K562 (cell line): ENCODE measurements at regions not wholly inside any gene's neighbourhood (a gene's known extent, or its start where the extent isn't known, plus 50 kb on each side); places are given as distances from the start of the nearest gene placed in this dataset.

Experiments used
- ATAC-seq: fragments of 200-7000 bp; cut with Tn5 transposase; 3 replicates; pipeline ENCODE4 v1.9.1; 2020; ENCODE audit warnings: moderate library complexity
- BruUV-seq: library from RNA; stranded (reverse); fragments of 400-500 nt; replicated peaks from 2 replicates; lab custom pipeline; 2021; lab: Mats Ljungman, UMichigan
- CTCF ChIA-PET: fragments of 300-600 bp; formaldehyde crosslinking; extraction: SDS; loops from one replicate; lab custom pipeline; 2021; ENCODE audit warnings: low intra/inter-chr PET ratio; lab: Yijun Ruan, JAX
- POLR2A ChIA-PET: fragments of 300-600, 350-650 bp; sonication (Branson Sonifier 250); formaldehyde crosslinking; extraction: SDS; loops from one replicate; lab custom pipeline; 2021; ENCODE audit warnings: antibody characterized with exemption, inconsistent platforms; lab: Yijun Ruan, JAX
- DNase-seq, 4 experiments: peaks; one replicate each; pipeline versions ENCODE4 v3.0.0 to v3.0.0-alpha.2; 2011 to 2018; ENCODE audit warnings: low spot score in 3 of 4, mixed read lengths in 3 of 4; ENCODE audit errors: extremely low read depth in 1 of 4
- FAIRE-seq: peaks from 2 replicates; lab custom pipeline; 2011; peaks lifted over from hg19 to GRCh38; lab: Jason Lieb, UNC
- H2AFZ ChIP-seq: 2 replicates; pipeline ENCODE4 v1.6.0; 2011; ENCODE audit warnings: low read depth, low read length, control low read depth, inconsistent platforms
- H3K27ac ChIP-seq: fragments of 200-600 bp; 3 replicates; pipeline ENCODE4 v1.8.0; 2011; ENCODE audit warnings: low read depth, mild to moderate bottlenecking, control low read depth, inconsistent platforms, low read length, moderate library complexity, mixed read lengths; ENCODE audit errors: extremely low read depth
- H3K27me3 ChIP-seq, 2 experiments: fragments of 300-600 bp in 1 of 2; 2 replicates in 1 of 2; 3 replicates in 1 of 2; pipeline versions ENCODE4 v1.6.0 to v1.8.0; 2011; ENCODE audit warnings: inconsistent platforms in 2 of 2, low read length in 2 of 2, mild to moderate bottlenecking in 1 of 2, mixed read lengths in 1 of 2, moderate library complexity in 1 of 2; ENCODE audit not compliant: control insufficient read depth in 2 of 2, insufficient read depth in 2 of 2
- H3K36me3 ChIP-seq: fragments of 300-600 bp; 3 replicates; pipeline ENCODE4 v1.8.0; 2011; ENCODE audit warnings: mild to moderate bottlenecking, low read length, inconsistent platforms; ENCODE audit not compliant: control insufficient read depth, insufficient read depth
- H3K4me1 ChIP-seq, 2 experiments: fragments of 200-600 bp in 1 of 2; replicated peaks in 1 of 2; 2 replicates in 1 of 2; 3 replicates in 1 of 2; pipeline versions ENCODE4 v1.5.1 to v1.8.0; 2011; ENCODE audit warnings: inconsistent platforms in 2 of 2, low read length in 2 of 2, mild to moderate bottlenecking in 1 of 2, mixed read lengths in 1 of 2, moderate library complexity in 1 of 2; ENCODE audit not compliant: control insufficient read depth in 2 of 2, insufficient read depth in 2 of 2
- H3K4me2 ChIP-seq: 2 replicates; pipeline ENCODE4 v1.6.1; 2011; ENCODE audit warnings: low read length, control low read depth, inconsistent platforms, mixed read lengths; ENCODE audit not compliant: insufficient read depth
- H3K4me3 ChIP-seq: fragments of 200-600 bp; sonication (generic), shearing (Covaris generic); 2 replicates; pipeline ENCODE4 v1.5.1; 2016; ENCODE audit warnings: control low read depth, inconsistent platforms
- H3K79me2 ChIP-seq: fragments of 200-600 bp; 3 replicates; pipeline ENCODE4 v1.8.0; 2011; ENCODE audit warnings: low read length, inconsistent platforms; ENCODE audit not compliant: control insufficient read depth, insufficient read depth
- H3K9ac ChIP-seq, 2 experiments: 2 replicates each; pipeline versions ENCODE4 v1.6.0 to v1.6.1; 2011; ENCODE audit warnings: low read depth in 2 of 2, low read length in 2 of 2, control low read depth in 1 of 2, inconsistent platforms in 1 of 2, mild to moderate bottlenecking in 1 of 2, mixed read lengths in 1 of 2; ENCODE audit not compliant: insufficient read depth in 1 of 2
- H3K9me1 ChIP-seq: one replicate; pipeline ENCODE4 v1.6.0; 2011; ENCODE audit warnings: inconsistent platforms, mild to moderate bottlenecking, low read length, moderate library complexity; ENCODE audit not compliant: control insufficient read depth, insufficient read depth
- H3K9me3 ChIP-seq: replicated peaks from 2 replicates; pipeline ENCODE4 v1.5.1; 2011; ENCODE audit warnings: low read depth, low read length, inconsistent platforms; ENCODE audit not compliant: control insufficient read depth, insufficient read depth
- H4K20me1 ChIP-seq: replicated peaks from 2 replicates; pipeline ENCODE4 v1.6.1; 2011; ENCODE audit warnings: low read length, inconsistent platforms, mixed read lengths; ENCODE audit not compliant: control insufficient read depth, insufficient read depth
- CBFA2T2 ChIP-seq: fragments of 450-650 bp; conservative IDR thresholded peaks from 2 replicates; pipeline ENCODE4 v1.6.1; 2017; ENCODE audit warnings: mild to moderate bottlenecking
- DDX20 ChIP-seq: fragments of 450-650 bp; IDR thresholded peaks from 2 replicates; pipeline ENCODE4 v1.6.1; 2016; ENCODE audit warnings: missing genetic modification characterization, low read depth, mild to moderate bottlenecking, missing compliant biosample characterization, moderate library complexity
- ETV6 ChIP-seq, 3 experiments: fragments of 150-350 bp in 1 of 3; sonication (generic) in 1 of 3; formaldehyde crosslinking in 1 of 3; IDR thresholded peaks; 2 replicates each; pipeline versions ENCODE4 v1.6.1 to v1.8.0; 2014 to 2022; ENCODE audit warnings: borderline replicate concordance in 2 of 3, low read depth in 2 of 3, antibody characterized with exemption in 1 of 3, low read length in 1 of 3, mild to moderate bottlenecking in 1 of 3, missing genetic modification reagents in 1 of 3
- FUS ChIP-seq: fragments of 200-400 bp; formaldehyde crosslinking; optimal IDR thresholded peaks from 2 replicates; pipeline ENCODE3; 2017; ENCODE audit warnings: low read depth, low read length
- HNRNPH1 ChIP-seq: fragments of 200-400 bp; formaldehyde crosslinking; optimal IDR thresholded peaks from 2 replicates; pipeline ENCODE3; 2017; ENCODE audit warnings: low read depth, mild to moderate bottlenecking, low read length, moderate library complexity
- JUNB ChIP-seq: fragments of 450-650 bp; formaldehyde crosslinking; conservative IDR thresholded peaks from 2 replicates; pipeline ENCODE4 v1.4.0; 2020; ENCODE audit warnings: mild to moderate bottlenecking
- KDM1A ChIP-seq, 2 experiments: fragments of 450-650 bp; IDR thresholded peaks; 2 replicates each; pipeline ENCODE4 v1.6.1; 2016; ENCODE audit warnings: mild to moderate bottlenecking in 2 of 2
- LEF1 ChIP-seq: fragments of 450-650 bp; IDR thresholded peaks from 2 replicates; pipeline ENCODE4 v1.6.1; 2016; ENCODE audit warnings: mild to moderate bottlenecking
- NBN ChIP-seq: fragments of 450-650 bp; IDR thresholded peaks from 2 replicates; pipeline ENCODE4 v1.6.1; 2016; ENCODE audit warnings: low read depth, mild to moderate bottlenecking
- NKRF ChIP-seq: fragments of 450-650 bp; IDR thresholded peaks from 2 replicates; pipeline ENCODE4 v1.6.1; 2016; ENCODE audit warnings: borderline replicate concordance
- PCBP1 ChIP-seq: fragments of 200-400 bp; formaldehyde crosslinking; IDR thresholded peaks from 2 replicates; pipeline ENCODE4 v1.6.1; 2018; ENCODE audit warnings: mild to moderate bottlenecking, low read depth, low read length; ENCODE audit not compliant: poor library complexity, severe bottlenecking
- RHOXF2B ChIP-seq: fragments of 250-450 bp; sonication (Bioruptor Pico); conservative IDR thresholded peaks from 2 replicates; pipeline ENCODE4 v1.5.1; 2021
- TFAM ChIP-seq: fragments of 250-450 bp; sonication (Bioruptor Pico); conservative IDR thresholded peaks from 2 replicates; pipeline ENCODE4 v1.5.0; 2021; ENCODE audit warnings: mild to moderate bottlenecking, moderate library complexity
- TFAP4 ChIP-seq: sonication (generic); formaldehyde crosslinking; IDR thresholded peaks from 2 replicates; pipeline ENCODE4 v1.8.0; 2022; ENCODE audit warnings: missing genetic modification reagents, mild to moderate bottlenecking, moderate library complexity, borderline replicate concordance
- ZKSCAN3 ChIP-seq: fragments of 250-450 bp; sonication (Bioruptor Pico); IDR thresholded peaks from 2 replicates; pipeline ENCODE4 v1.4.0; 2020
- ZNF212 ChIP-seq: fragments of 450-650 bp; formaldehyde crosslinking; IDR thresholded peaks from 2 replicates; pipeline ENCODE4 v1.4.0; 2020; ENCODE audit warnings: mild to moderate bottlenecking
- ZNF24 ChIP-seq: fragments of 450-650 bp; IDR thresholded peaks from 2 replicates; pipeline ENCODE4 v1.6.1; 2016
- ZNF253 ChIP-seq: fragments of 250-450 bp; sonication (Bioruptor Pico); conservative IDR thresholded peaks from 2 replicates; pipeline ENCODE4 v1.6.1; 2021; ENCODE audit warnings: mild to moderate bottlenecking
- ZNF3 ChIP-seq: fragments of 250-450 bp; sonication (Bioruptor Pico); IDR thresholded peaks from 2 replicates; pipeline ENCODE4 v1.5.0; 2021; ENCODE audit warnings: mild to moderate bottlenecking, moderate library complexity
- ZNF586 ChIP-seq: fragments of 450-650 bp; formaldehyde crosslinking; conservative IDR thresholded peaks from 2 replicates; pipeline ENCODE4 v1.4.0; 2020; ENCODE audit warnings: mild to moderate bottlenecking, moderate library complexity
- WGBS: fragments of 100-300 bp; shearing (Covaris generic); methylation state at CpG from one replicate; pipeline ENCODE4 v1.1.6; 2016; ENCODE audit warnings: low coverage, mixed read lengths; ENCODE audit not compliant: insufficient coverage; ENCODE audit errors: missing lambda C conversion rate; 5-methylcytosine and 5-hydroxymethylcytosine counted together
- in situ Hi-C: fragments of 300-500 bp; cut with MboI; formaldehyde crosslinking; loops from 4 replicates; pipeline ENCODE4 v1.15.0; 2018; ENCODE audit warnings: inconsistent platforms, mixed read lengths
- intact Hi-C: fragments of 100-400 bp; cut with micrococcal nuclease; formaldehyde crosslinking; loops from 2 replicates; pipeline ENCODE4 v1.14.2; 2022

- TF ChIP-seq FUS = no peak
- no peak for TF ChIP-seq ZNF3
- TF ChIP-seq PCBP1 = peak; percentile 65
- no peak for TF ChIP-seq DDX20 (tag)
Measured at GRCh38 chr2:176540995-176541394, 271.8 kb downstream of the MTX2 start (continued).

GRCh38 chr2:176542476-176542875 lies 273.2 kb downstream of the MTX2 start:
- FAIRE-seq (no peak), ATAC-seq (no peak), DNase-seq (no peak)
- Histone ChIP-seq H3K9me3 (no peaks in the 10 kb centered on the region), H4K20me1 (no peaks in the 10 kb centered on the region), H3K79me2 (no peaks in the 10 kb centered on the region), H3K27me3 (no peaks in the 10 kb centered on the region), H3K36me3 (no peaks in the 10 kb centered on the region), H3K9ac (no peak overlapping the region), H2AFZ (no peak overlapping the region), H3K4me2 (no peak overlapping the region), H3K4me3 (no peak overlapping the region), H3K27ac (no peak overlapping the region), H3K4me1 (no peaks in the 10 kb centered on the region), H3K9me1 (peaks cover 3% of the 10 kb centered on the region)
- WGBS = 0% methylated on average over 1 of the region's 1 CpG
- intact Hi-C loops = no loop called here
- CTCF ChIA-PET = no interaction called here
- POLR2A ChIA-PET = no interaction called here
- in situ Hi-C loops = no loop called here
- no peak for TF ChIP-seq NBN
- TF ChIP-seq HNRNPH1 = no peak
- TF ChIP-seq NKRF = no peak
- TF ChIP-seq ZKSCAN3 (CRISPR knock-in tag) = no peak
- TF ChIP-seq ZNF586 = no peak
- no peak for TF ChIP-seq LEF1
- no peak for TF ChIP-seq ETV6 (IDR thresholded peaks at IDR 0.05; ENCODE audit: borderline replicate concordance in 1 of 2, low read depth in 2 of 2, low read length in 1 of 2)
- TF ChIP-seq ETV6 (CRISPR knock-in tag; IDR thresholded peaks at IDR 0.05; ENCODE audit: borderline replicate concordance) = no peak
- TF ChIP-seq ZNF24 = no peak
- no peak for TF ChIP-seq CBFA2T2
- no peak for TF ChIP-seq TFAP4
- TF ChIP-seq KDM1A (IDR thresholded peaks at IDR 0.05) = no peak
- no peak for TF ChIP-seq ZNF253 (CRISPR knock-in tag)
- no peak for TF ChIP-seq JUNB
- no peak for TF ChIP-seq ZNF212 (CRISPR knock-in tag)
- no peak for TF ChIP-seq TFAM (CRISPR knock-in tag)
- no peak for TF ChIP-seq RHOXF2B (CRISPR knock-in tag)
- no TSS peak for BruUV-seq
